ENCODE measurements at regions not wholly inside any gene's neighbourhood (a gene's known extent, or its start where the extent isn't known, plus 50 kb on each side); places are given as distances from the start of the nearest gene placed in this dataset.

DNA sequence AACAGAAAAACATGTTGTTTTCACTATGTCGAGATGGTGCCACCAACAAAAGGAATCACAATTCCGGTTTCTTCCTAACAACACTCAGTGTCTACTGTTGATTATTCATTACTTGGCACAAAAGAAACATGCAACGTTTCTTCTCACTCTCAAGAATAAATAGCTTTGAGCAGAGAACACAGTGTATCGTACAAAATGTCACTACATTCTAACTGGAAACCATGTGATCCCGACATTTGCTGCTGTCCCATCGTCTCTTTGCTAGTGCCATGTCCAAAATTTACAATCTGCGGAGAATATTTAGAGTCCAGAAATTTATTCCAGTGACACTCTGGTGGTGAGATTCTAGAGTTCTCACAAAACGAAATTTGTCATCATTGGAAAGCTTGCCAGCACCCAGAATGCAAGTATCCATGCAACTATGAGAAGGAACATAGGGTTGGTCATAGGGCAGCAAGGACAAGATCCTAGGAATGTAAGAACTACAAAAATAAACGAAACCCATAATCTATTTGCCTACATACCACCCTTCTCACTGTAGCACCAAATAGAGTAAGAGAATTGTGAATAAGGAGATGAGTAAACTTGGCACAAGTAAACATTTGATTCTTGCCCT is 505.1 kb downstream of the LTN1 start:
- Mint-ChIP-seq H3K36me3 (ENCODE audit: low read depth) (no peaks in the 10 kb centered on the region), H3K27ac (no peak overlapping the region), H3K27me3 (ENCODE audit: low read depth) (peaks cover 10% of the 10 kb centered on the region), H3K4me1 (peaks cover 24% of the 10 kb centered on the region), H3K9me3 (no peaks in the 10 kb centered on the region), H3K4me3 (no peak overlapping the region)
- TF ChIP-seq CTCF (IDR thresholded peaks at IDR 0.05; ENCODE audit: unreplicated experiment in 3 of 3): no peak

GRCh38 chr21:28485301-28486022 is 507.2 kb downstream of the LTN1 start:
- Mint-ChIP-seq H3K27ac (no peak overlapping the region), H3K9me3 (no peaks in the 10 kb centered on the region), H3K4me3 (no peak overlapping the region), H3K27me3 (ENCODE audit: low read depth) (peaks cover 10% of the 10 kb centered on the region), H3K4me1 (peaks cover 24% of the 10 kb centered on the region), H3K36me3 (ENCODE audit: low read depth) (no peaks in the 10 kb centered on the region)
- no peak for TF ChIP-seq CTCF (IDR thresholded peaks at IDR 0.05; ENCODE audit: unreplicated experiment in 3 of 3)

- no peak overlapping the region for H3K27ac Mint-ChIP-seq
- H3K27me3 Mint-ChIP-seq (ENCODE audit: low read depth): peaks cover 6% of the 10 kb centered on the region
- no peaks in the 10 kb centered on the region for H3K9me3 Mint-ChIP-seq
- no peak overlapping the region for H3K4me3 Mint-ChIP-seq
- no peaks in the 10 kb centered on the region for H3K36me3 Mint-ChIP-seq (ENCODE audit: low read depth)
- no peak for TF ChIP-seq CTCF (IDR thresholded peaks at IDR 0.05; ENCODE audit: unreplicated experiment in 3 of 3)
- H3K4me1 Mint-ChIP-seq: peaks cover 10% of the 10 kb centered on the region
Observed at GRCh38 chr21:28483301-28484035, 509.2 kb downstream of the LTN1 start.

DNA sequence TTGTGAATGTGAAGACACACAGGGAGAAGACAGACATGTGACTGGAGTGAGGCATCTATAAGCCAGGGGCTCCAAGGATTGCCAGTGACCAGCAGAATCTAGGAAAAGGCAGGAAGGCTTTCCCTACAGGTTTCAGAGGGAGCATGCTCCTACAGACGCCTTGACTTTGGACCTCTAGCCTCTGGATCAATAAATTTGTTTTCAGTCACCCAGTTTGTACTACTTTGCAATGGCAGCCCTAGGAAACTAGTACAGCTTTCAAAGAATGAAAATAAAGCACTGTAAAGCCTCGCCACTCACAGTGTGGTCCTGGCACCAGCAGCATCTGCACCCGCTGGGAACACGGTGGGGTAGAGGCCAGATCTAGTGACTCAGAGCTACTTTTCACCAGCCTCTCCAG is 510.0 kb downstream of the LTN1 start:
- peaks cover 5% of the 10 kb centered on the region for H3K27me3 Mint-ChIP-seq (ENCODE audit: low read depth)
- H3K4me1 Mint-ChIP-seq: peaks cover 6% of the 10 kb centered on the region
- H3K9me3 Mint-ChIP-seq: peaks cover 5% of the 10 kb centered on the region
- no peaks in the 10 kb centered on the region for H3K36me3 Mint-ChIP-seq (ENCODE audit: low read depth)
- no peak overlapping the region for H3K4me3 Mint-ChIP-seq
- TF ChIP-seq CTCF (IDR thresholded peaks at IDR 0.05; ENCODE audit: unreplicated experiment in 3 of 3): no peak
- H3K27ac Mint-ChIP-seq: no peak overlapping the region

DNA sequence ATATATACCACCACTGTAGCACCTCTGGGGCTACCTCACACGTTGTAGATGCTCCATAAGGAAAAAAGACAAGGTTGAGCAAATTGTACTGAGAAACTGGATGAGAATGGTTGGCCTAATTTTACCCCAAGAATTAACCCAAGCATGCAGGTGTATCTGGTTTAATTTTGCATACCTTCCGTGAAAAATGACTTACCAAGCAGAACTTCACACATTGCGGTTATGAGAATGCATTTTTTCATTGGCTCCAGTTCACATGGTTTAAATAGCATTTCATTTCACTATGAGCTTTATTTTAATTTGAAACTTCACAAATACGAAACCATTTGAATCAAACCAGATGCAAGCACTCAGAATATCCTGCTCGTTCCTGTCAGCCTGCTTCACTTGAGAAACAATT is 512.2 kb downstream of the LTN1 start:
- Mint-ChIP-seq H3K9me3 (peaks cover 10% of the 10 kb centered on the region), H3K4me3 (no peak overlapping the region), H3K4me1 (peaks cover 6% of the 10 kb centered on the region), H3K27ac (no peak overlapping the region), H3K36me3 (ENCODE audit: low read depth) (no peaks in the 10 kb centered on the region), H3K27me3 (ENCODE audit: low read depth) (no peaks in the 10 kb centered on the region)
- no peak for TF ChIP-seq CTCF (IDR thresholded peaks at IDR 0.05; ENCODE audit: unreplicated experiment in 3 of 3)

Data from nephron (organoid).